GM06990 (cell line): ENCODE measurements at regions not wholly inside any gene's neighbourhood (a gene's known extent, or its start where the extent isn't known, plus 50 kb on each side); places are given as distances from the start of the nearest gene placed in this dataset.

Experiments
- DNase-seq: peaks from one replicate; pipeline ENCODE4 v3.0.0-alpha.2; 2011; ENCODE audit not compliant: insufficient read length; ENCODE audit errors: extremely low read depth
- H3K27me3 ChIP-seq: replicated peaks from 2 replicates; pipeline ENCODE4 v1.6.0; 2011; ENCODE audit warnings: low read length; ENCODE audit not compliant: control insufficient read depth, insufficient read depth
- H3K36me3 ChIP-seq: 2 replicates; pipeline ENCODE4 v1.5.1; 2011; ENCODE audit warnings: low read length; ENCODE audit not compliant: control insufficient read depth, insufficient read depth
- H3K4me3 ChIP-seq: replicated peaks from 2 replicates; pipeline ENCODE4 v1.5.1; 2011; ENCODE audit warnings: low read depth, mild to moderate bottlenecking, control low read depth, low read length
- CTCF ChIP-seq: IDR thresholded peaks from 2 replicates; pipeline ENCODE4 v1.5.1; 2011; ENCODE audit warnings: low read length, control low read depth, mild to moderate bottlenecking, inconsistent platforms; ENCODE audit not compliant: insufficient read depth, poor library complexity, severe bottlenecking

GRCh38 chrX:87327267-87327666 lies 190.3 kb upstream of the KLHL4 start:
- DNase-seq: no peak
- H3K27me3 ChIP-seq: no peaks in the 10 kb centered on the region
- H3K4me3 ChIP-seq: no peak overlapping the region
- no peak for TF ChIP-seq CTCF
- H3K36me3 ChIP-seq: no peaks in the 10 kb centered on the region

GRCh38 chrX:87337267-87337666 lies 180.3 kb upstream of the KLHL4 start:
- Histone ChIP-seq H3K27me3 (no peaks in the 10 kb centered on the region), H3K4me3 (no peak overlapping the region), H3K36me3 (no peaks in the 10 kb centered on the region)
- TF ChIP-seq CTCF: no peak
- DNase-seq: no peak

GRCh38 chrX:87338510-87338909 lies 179.1 kb upstream of the KLHL4 start:
- Histone ChIP-seq H3K36me3 (no peaks in the 10 kb centered on the region), H3K27me3 (no peaks in the 10 kb centered on the region), H3K4me3 (no peak overlapping the region)
- TF ChIP-seq CTCF: no peak
- no peak for DNase-seq

- no peak for DNase-seq
- TF ChIP-seq CTCF: no peak
- Histone ChIP-seq H3K4me3 (no peak overlapping the region), H3K27me3 (no peaks in the 10 kb centered on the region), H3K36me3 (no peaks in the 10 kb centered on the region)
Observed at GRCh38 chrX:87370865-87371264, 146.7 kb upstream of the KLHL4 start.

- Histone ChIP-seq H3K27me3 (no peaks in the 10 kb centered on the region), H3K36me3 (no peaks in the 10 kb centered on the region), H3K4me3 (no peak overlapping the region)
- DNase-seq: no peak
- no peak for TF ChIP-seq CTCF
Observed at GRCh38 chrX:87374324-87374723, 143.3 kb upstream of the KLHL4 start.

- DNase-seq: no peak
- no peak for TF ChIP-seq CTCF
- no peaks in the 10 kb centered on the region for H3K27me3 ChIP-seq
Observed at GRCh38 chrX:87376896-87377295, 140.7 kb upstream of the KLHL4 start.

More at GRCh38 chrX:87376896-87377295, 140.7 kb upstream of the KLHL4 start:
- H3K36me3 ChIP-seq: no peaks in the 10 kb centered on the region
- H3K4me3 ChIP-seq: no peak overlapping the region
